GM18511 (cell line): ENCODE measurements at regions not wholly inside any gene's neighbourhood (a gene's known extent, or its start where the extent isn't known, plus 50 kb on each side); places are given as distances from the start of the nearest gene placed in this dataset.

Experiments used
- ATAC-seq: cut with Tn5 transposase; IDR thresholded peaks from one replicate; pipeline ENCODE4 v1.9.1; 2021; ENCODE audit warnings: mild to moderate bottlenecking, moderate library complexity; ENCODE audit not compliant: unreplicated experiment

DNA sequence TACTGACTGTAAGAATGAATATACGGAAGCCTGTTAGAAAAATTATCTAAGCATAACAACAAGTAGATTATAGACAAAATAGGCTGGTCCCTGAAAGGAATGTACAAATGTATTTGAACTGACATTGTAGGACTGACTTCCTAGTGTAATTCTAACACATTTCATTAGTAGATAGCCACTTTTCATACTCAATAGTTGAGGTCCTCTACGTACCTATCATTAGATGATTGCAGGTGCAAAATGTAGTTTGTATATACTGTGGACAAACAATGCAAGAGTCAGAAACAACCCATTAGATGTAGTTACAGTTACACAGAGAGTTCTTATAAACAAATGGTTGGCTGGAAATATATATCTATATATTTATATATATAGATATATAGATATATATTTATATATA, 402.3 kb upstream of the SLITRK6 start:
- no peak for ATAC-seq

DNA sequence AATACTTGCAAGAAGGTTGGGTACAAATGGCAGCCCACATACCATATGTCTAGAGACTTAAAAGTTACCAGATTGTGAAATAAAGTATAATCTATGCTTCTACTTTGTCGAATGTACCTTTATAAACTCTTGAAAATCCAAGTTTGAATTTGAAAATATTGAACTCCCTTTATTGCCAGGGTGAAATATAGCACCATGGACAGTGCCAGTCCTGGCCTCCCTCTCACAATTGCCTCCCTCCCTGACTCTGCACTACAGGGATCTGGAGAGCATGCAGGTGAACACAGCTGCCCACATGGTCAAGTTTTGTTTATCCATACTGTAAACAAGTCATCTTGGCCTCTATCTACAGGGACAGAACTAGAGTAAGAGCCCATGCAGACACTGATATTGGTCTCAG, 394.1 kb upstream of the SLITRK6 start:
- no peak for ATAC-seq

DNA sequence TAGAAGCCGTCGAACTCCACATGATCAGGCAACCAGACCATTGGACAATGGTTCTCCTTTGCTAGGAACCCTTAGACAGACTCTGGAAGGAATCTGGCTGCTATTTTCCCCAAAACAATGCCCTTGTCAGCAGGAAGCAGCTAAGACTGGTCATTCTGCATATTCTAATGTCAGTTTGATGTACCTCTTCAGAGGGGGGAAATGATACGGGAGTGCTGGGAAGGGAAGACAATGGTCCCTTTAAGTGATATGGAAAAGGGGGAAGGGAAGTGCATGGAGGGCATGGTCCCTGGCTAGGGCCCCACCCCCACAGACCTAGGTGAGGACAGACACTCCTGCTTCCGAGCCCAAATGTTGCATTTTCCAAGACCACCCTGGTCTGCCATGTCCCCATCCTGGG, 389.0 kb upstream of the SLITRK6 start:
- ATAC-seq: no peak

DNA sequence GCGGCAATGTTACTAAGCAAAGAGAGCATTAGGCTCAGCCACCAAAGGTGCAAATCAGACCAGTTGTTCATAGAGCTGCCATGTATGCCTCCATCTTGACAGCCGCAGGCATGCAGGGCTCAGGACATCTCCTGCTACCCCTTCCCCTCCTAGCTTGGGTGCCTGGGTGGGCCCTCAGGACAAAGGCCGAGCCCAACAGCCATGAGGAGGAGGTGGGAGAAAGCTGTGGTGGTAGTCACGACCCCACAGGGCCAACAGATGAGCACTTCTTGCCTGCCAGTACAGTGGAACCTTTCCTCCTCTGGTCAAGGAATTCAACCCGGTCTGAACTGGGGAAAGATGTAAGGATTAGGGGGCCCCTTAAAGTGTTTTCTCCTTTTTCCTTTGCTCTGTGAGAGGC, 386.4 kb upstream of the SLITRK6 start:
- ATAC-seq: no peak

DNA sequence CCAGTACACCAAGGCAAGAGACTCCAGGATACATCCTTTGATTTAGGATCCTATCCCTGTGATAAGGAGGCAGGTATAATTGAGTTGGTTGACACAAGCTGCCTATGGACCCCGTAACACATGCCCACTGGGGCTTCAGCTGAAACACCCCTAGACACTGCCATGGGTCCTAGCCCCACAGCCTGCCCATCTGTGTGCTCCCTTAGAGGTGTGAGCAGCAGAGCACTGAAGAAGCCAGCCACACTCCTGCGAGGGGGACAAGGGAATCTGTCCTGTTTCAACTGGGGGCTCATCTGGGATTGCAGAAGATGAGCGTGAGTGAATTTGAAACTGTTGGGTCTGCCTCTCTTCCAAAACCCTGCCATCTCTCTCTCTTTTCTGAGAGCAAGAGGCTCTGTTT, 385.9 kb upstream of the SLITRK6 start:
- ATAC-seq: no peak

DNA sequence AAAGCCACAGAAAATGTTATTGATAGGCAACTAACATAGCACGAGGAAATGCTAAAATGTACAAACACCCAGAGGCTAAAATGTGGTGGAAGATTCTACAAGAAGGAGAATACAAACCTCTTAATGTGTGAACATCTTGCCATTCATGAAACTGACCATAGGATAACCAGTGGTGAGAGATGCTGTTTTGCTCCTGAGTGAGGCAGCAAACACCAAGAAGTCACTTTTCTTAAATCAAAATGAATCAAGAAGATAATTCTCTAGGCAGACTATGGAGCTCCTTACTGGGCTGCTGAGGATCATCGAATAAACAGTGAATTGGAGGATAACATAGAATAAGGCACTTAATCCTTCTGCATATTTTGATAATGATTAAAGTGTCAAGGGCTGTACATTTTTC, 375.4 kb upstream of the SLITRK6 start:
- no peak for ATAC-seq

DNA sequence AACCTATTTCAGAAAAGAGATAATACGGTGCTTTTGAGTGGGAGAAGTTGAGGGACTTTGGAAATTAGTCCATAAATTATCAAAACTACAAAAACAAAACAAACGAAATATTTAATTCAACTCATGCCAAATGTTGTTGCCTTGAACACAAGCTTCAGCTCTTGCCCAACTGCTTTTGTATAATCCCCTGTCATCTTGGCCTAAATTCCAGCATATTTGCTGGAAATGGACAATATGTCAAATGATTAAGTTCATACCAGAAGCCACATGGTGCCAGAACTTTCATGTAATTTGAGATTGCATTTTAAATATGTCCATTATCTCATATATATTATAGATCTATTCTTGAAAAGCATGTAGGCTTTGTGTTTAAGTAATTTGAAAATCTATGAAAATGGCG, 373.7 kb upstream of the SLITRK6 start:
- no peak for ATAC-seq

DNA sequence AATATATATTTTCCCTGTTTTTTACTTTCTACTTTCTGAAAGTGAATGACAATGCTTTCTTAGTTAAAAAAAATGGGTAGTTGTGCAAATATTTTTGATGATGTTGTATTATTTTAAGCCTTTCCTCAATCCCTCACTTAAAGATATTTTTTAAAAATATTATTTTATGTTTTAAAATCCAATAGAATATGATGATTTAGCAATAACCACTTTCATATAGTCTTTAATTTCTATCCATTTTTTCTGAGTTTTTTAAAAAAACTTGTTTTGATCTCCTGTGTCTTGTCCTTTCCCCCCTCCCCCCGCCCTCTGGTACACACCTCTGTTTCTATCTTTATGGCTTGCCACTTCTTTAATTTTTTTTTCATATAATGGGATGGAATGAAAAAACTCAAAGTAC, 362.0 kb upstream of the SLITRK6 start:
- ATAC-seq: no peak

DNA sequence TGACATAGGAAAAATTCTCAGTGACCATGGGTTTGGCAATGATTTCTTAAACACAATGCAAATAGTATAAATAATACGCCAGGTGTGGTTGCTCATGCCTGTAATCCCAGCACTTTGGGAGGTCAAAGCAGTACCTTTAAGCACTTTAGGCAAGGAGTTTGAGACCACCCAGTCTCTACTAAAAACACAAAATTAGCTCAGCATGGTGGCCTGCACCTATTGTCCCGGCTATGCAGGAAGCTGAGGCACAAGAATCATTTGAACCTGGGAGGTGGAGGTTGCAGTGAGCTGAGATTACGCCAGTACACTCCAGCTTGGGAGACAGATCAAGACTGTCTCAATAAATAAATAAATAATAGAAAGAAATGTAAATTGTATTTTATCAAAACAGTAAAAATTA, 356.5 kb upstream of the SLITRK6 start:
- ATAC-seq: no peak

DNA sequence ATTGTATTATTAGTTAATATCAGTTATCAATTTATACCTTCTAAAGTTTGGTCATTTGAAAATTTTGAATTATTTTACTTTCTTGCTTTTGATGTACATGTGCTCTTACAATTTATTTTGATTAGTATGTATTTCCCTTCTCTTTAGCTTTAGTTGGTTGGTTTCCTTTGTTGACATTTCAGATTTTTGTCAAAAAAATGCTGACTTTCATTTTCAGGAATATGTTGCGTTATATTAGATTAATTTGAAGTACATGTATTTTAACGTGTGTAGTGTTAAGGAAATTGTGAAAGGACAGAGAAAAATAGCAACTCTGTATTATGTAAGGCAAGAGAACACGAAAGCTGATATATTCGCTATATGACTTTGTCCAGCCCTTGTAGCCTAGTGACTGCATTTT, 342.9 kb upstream of the SLITRK6 start:
- no peak for ATAC-seq

DNA sequence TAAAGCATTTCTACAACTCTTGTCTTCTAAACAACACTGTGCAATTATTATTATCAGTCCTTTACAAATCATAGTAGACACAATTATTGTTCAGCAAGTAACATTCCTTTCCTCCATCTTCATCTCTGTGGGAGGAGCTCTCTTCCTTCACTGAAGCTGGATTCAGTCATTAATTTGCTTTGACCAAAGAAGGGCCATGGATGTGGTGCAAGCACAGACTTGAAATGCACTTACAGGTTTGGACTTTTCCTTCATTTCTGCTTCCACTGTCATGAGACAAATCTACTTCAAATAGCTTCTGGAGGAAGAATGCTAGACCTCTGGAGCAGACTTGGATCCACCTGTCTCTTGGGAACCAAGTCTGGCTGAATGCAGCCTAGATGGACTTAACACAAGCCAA, 336.6 kb upstream of the SLITRK6 start:
- no peak for ATAC-seq

DNA sequence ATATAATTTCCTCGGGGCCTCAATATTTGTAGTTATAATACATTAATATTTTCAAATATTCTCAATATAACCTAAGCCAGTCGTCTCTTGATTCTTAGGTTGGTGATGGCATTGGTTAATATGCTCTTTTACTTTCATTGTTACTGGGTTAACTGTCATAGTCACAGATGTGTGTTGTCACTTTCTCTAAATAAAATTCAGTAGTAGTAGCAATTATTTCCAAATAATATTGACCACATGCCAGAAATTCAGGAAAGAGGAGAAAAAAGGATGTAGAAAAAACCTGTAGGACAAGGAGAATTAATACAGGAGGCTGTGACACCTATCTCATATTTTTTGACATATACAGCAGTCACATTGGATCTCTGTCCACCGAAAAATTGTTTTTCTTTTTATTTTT, 322.7 kb upstream of the SLITRK6 start:
- no peak for ATAC-seq

DNA sequence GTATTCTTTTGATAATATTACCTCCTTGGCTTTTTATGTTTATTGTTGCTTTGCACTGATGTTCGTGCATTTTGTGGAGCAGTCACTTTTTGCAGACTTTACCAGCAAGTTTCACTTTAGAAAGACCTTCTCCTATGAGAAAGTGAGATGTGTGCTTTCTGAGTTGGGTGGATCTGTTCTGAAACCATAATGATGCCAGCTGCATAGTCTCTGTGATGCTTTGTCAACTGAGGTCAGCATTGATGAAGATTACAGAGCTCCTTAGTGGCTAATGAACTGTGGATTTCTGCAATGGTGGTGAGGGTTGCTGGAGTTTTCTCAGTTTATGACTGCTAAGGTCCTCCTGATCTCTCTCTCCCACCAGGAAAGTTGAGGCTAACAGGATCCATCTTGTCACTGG, 309.9 kb upstream of the SLITRK6 start:
- no peak for ATAC-seq

DNA sequence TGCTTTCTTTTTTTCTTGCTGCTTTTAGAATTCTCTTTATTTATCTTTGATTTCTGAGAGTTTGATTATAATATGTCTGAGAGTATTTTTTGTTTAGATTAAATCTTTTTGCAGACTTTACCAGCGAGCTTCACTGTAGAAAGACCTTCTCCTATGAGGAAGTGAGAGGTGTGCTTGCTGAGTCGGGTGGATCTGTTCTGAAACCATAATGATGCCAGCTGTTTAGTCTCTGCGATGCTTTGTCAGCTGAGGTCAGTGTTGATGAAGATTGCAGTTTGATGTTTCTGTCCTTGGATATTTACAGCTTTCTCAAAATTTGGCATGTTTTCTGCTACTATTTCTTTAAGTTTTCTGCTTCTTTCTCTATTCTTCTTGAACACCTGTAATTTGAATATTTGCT, 309.1 kb upstream of the SLITRK6 start:
- no peak for ATAC-seq

DNA sequence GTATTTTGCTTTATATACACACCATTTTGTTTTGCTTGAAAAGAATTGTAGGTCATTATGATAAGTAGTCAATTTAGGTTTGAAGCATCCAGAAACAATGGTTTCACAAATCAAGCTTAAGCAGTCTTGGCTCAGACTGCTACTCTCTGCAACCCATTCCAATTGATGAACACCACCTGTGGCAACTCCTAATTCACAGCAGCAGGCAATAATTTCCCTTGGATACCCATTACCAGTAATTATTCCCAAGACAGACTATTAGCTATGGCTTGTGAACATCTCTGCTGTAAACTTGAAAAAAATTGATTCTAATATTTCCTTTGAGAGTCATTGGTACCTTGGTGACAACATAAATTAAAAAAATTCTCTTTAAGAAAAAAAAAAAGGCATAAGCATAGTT, 299.3 kb upstream of the SLITRK6 start:
- ATAC-seq: no peak

DNA sequence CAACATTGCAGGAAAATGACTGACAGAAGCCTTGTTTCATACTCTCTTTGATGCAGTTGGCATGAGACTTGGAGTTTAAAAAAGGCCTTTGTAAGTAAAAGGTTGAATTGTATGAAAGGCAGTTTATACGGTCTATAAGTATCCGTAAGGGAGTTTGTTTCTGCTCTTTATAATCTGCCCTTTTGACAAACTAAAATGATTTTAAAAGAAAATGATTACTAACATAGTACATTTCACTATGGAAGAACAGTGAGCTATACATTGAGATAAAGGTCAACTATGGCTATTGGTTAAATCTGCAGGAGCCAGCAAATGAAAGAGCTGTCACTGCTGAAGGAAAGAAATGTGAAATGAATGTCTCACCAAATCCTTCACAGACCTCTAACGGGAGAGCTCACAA, 296.1 kb upstream of the SLITRK6 start:
- ATAC-seq: no peak

DNA sequence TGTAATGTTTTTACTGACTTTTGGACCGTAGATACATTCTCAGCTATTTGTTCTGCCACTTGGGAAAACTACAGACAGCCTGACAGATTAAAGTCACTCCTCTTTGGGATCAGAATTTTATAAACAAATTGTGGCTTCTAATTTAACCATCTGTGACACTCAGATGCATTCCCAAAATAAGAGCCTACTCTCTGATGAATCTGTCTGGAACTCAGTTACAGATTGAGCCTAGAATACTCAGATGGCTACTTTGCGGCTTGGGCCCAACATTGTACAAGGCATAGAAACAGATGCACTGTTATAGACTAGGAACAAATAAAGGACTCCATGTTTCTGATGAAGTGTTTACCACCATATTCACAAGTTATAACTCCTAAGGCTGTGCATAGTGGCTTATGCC, 291.0 kb upstream of the SLITRK6 start:
- no peak for ATAC-seq

DNA sequence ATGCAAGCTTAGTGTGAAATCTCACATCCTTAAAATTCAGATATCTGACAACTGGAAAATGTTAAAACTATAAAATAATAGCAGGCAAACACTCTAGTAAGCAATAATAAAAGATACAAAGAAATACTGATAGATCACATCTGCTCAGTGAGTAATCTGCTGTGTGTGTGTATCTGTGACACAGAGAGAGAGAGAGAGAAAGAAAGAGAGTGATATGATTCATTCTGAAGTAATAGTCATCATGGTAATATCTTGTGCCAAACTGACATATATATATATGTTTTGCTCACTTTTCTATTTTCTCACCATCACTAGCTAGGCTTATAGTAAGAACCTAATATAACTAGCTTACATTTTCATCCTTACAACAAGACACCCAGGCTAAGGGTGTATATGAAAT, 288.0 kb upstream of the SLITRK6 start:
- no peak for ATAC-seq

DNA sequence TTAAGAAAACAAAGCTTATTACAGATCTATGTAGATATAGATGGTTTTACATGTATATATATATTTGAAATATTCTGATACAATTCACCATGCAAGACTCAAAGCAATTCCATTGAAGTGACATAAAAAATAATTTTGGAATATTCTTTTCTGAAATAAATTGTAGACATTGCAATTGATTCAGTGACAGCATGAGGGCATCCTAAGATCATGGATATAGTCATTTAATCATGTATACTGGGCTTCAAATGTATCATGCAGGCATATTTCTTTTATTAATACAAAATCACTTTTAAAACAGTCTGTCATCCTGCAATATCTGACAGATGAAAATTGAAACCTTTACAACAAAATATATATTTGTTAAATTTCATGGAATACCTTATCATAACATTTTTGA, 286.7 kb upstream of the SLITRK6 start:
- ATAC-seq: no peak

DNA sequence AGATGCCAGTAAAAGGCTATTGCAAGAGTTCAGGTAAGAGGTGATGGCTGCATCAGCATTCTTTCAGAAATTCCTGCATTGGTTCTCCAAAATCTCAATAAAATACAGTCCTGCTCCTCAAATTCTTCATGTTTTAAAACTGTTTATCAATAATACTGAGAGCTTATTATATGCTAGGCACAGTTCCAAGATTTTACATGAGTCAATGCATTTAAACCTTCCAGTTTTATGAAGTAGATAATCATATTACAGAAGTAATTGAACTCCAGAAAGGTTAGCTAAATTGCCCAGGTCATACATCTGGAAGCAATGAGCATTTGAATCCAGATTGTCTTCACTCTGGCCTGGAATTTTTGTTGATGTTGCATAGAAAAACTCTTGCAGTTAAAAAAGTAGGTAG, 282.9 kb upstream of the SLITRK6 start:
- no peak for ATAC-seq

DNA sequence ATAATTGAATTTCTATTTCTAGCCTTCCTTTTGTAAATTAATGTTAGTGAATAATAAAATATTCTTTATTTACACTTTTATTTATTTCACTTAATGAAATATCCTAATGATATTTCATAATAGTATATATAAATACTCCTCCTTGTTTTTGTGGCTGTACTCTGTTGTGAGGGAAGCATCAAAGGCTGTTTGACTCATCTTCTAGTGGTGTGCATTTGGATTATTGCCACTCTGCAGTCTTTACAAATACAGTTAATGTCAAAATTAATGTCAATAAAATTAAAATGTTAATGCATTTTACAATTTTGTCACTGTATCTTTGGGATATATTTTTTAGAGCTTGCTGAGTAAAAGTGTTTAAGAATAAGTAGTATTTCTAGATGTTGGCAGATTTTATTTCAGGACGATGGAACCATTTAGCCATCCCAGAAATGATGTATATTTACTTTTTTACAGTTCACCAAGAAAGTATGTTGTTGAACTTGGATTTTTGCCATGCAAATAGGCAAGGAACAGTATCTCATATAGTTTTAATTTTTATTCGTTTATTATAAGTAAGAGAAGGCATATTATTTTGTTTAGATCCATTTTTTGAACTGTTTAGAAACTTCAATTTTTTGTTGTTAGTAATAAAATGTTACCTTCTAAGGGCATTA, 281.2 kb upstream of the SLITRK6 start:
- no peak for ATAC-seq

DNA sequence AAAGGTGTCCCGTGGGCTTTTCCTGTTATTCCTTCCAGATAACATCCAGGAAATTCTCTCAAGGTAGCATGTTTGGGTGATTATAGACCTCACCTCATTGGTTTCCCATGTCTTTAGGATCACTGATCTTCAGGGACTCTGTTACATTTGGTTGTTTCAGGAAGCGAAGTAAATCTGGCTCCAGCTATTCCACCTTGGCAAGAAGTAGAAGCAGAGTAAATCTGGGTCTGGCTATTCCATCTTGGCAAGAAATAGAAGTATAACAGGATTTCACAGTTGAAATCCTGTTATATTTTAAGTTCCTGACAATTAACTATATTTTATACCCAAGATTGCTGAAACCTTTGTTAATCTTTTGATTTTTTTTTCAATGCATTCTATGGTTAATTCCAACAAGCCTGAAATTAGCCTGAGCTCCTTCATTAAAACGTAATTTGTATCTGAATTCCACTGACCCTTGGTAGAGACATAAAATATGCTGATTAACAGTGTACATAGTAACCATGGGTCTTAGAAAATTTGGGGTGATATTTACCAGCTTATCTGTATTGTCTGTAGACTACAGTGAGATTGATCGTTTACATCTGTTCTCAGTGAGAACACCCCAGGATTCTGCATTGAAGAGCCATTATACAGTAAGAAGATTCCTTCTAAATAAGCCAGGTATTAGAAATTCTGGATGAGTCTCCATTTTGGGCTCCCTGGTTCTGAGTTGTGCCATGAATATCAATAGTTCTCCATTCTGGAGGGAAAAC, 267.6 kb upstream of the SLITRK6 start:
- ATAC-seq: no peak

DNA sequence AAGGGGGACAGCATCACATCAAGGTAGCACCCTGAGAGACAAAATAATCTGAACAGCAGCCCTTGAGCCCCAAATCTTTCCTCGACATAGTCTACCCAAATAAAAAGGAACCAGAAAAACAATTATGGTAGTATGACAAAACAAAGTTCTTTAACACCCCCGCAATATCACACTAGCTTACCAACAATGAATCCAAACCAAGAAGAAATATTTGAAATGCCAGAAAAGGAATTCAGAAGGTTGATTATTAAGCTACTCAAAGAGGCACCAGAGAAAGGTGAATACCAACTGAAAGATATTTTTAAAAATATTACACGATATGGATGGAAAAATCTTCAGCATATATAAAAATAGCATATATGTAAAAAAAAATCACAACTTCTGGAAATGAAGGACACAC, 252.9 kb upstream of the SLITRK6 start:
- ATAC-seq: no peak
